ENCODE measurements at regions not wholly inside any gene's neighbourhood (a gene's known extent, or its start where the extent isn't known, plus 50 kb on each side); places are given as distances from the start of the nearest gene placed in this dataset.

DNA sequence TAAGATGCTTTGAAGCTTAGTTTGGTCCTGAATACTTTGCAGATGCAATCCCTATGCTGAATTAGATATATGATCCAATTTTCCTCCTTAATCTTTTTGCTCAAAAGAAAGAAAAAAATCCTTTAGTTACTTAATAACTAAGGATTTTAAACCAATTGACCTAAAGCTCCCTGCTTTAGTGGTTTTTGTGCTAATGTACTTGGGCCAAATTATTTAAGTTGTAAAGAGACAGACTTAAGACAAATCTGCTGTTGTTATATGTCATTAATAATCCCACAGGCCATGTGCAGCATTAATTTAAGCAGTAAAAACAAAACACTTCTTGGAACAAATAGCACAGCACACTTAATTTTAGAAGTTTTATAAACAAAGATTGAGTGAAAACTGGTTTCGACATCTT, 776.1 kb upstream of the SEMA6D start:
- H3K27me3 ChIP-seq, result no peaks in the 10 kb centered on the region
- no peaks in the 10 kb centered on the region for H3K9me3 ChIP-seq
- H3K36me3 ChIP-seq, result no peaks in the 10 kb centered on the region
- no peak for DNase-seq (ENCODE audit: low spot score in 2 of 2)
- H3K27ac ChIP-seq, result no peak overlapping the region
- intact Hi-C loops (cut with DNase I), result no loop called here
- H3K4me3 ChIP-seq, result no peak overlapping the region
- no peaks in the 10 kb centered on the region for H3K4me1 ChIP-seq
- TF ChIP-seq CTCF (IDR thresholded peaks at IDR 0.05), result no peak

DNA sequence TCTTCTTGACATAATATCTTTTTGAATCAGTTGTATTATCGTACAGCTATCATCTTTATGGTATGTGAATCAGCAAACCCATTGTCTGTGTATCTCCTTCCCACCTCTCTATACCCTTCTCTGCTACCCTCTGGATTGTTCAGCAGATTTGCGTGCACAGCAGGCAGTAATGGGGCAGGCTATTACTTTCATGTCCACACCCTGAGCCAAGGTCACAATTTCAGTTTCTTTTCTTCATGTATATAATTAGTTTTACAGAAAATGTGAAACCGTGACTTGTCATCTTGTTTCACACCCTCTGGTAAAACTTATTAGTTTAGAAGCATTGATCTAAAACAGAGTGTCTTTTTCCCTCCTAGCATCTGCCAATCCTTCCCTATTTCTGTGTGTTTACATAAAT, 770.4 kb upstream of the SEMA6D start:
- Histone ChIP-seq H3K27me3 (no peaks in the 10 kb centered on the region), H3K27ac (no peak overlapping the region), H3K4me3 (no peak overlapping the region), H3K36me3 (no peaks in the 10 kb centered on the region), H3K9me3 (no peaks in the 10 kb centered on the region), H3K4me1 (no peaks in the 10 kb centered on the region)
- no peak for DNase-seq (ENCODE audit: low spot score in 2 of 2)
- TF ChIP-seq CTCF (IDR thresholded peaks at IDR 0.05), result no peak
- intact Hi-C loops (cut with DNase I), result no loop called here

- Histone ChIP-seq H3K4me3 (no peak overlapping the region), H3K4me1 (no peaks in the 10 kb centered on the region), H3K27me3 (no peaks in the 10 kb centered on the region), H3K27ac (no peak overlapping the region), H3K36me3 (no peaks in the 10 kb centered on the region), H3K9me3 (no peaks in the 10 kb centered on the region)
- DNase-seq (ENCODE audit: low spot score in 2 of 2), result no peak
- intact Hi-C loops (cut with DNase I), result no loop called here
- TF ChIP-seq CTCF (IDR thresholded peaks at IDR 0.05), result no peak
Measured at GRCh38 chr15:46955576-46955975, 761.7 kb upstream of the SEMA6D start.

DNA sequence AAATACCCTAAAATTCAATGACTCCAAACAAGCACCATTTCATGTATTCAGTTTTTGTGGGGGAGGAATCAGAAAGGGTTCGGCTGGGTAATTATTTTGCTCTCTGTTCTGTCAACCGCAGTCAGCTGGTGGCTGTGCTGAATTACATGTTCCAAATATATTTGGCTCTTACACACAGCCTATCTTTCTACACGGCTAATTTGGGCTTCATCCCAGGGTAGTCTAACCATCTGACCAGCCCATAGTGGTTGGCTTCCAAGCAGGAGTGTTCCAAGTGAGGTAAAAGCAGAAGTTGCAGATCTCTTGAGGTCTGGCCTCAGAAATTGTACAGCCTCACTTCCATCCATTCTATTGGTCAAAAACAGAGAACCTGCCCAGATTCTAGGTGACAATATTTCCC, 760.8 kb upstream of the SEMA6D start:
- no peaks in the 10 kb centered on the region for H3K9me3 ChIP-seq
- H3K27me3 ChIP-seq, result no peaks in the 10 kb centered on the region
- H3K4me3 ChIP-seq, result no peak overlapping the region
- intact Hi-C loops (cut with DNase I), result no loop called here
- TF ChIP-seq CTCF (IDR thresholded peaks at IDR 0.05), result no peak
- no peak overlapping the region for H3K27ac ChIP-seq
- H3K36me3 ChIP-seq, result no peaks in the 10 kb centered on the region
- no peak for DNase-seq (ENCODE audit: low spot score in 2 of 2)
- no peaks in the 10 kb centered on the region for H3K4me1 ChIP-seq

DNA sequence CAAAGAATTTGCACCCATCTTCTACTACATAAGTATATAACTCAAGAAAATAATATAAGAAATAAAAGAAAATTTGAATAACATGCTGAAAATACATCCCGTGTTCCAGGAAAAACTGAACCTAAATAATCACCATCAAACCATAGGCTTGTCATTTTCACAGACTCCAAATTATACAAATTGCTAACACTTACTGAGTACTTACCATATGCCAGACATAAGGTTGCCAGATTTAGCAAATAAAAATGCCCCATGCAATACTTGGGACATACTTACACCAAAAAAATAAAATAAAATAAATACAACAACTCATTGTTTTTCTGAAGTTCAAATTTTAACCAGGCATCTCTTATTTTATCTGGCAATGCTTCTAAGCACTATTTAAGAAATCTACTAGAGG, 760.4 kb upstream of the SEMA6D start:
- no peak for DNase-seq (ENCODE audit: low spot score in 2 of 2)
- H3K4me3 ChIP-seq, result no peak overlapping the region
- H3K9me3 ChIP-seq, result no peaks in the 10 kb centered on the region
- H3K27me3 ChIP-seq, result no peaks in the 10 kb centered on the region
- H3K27ac ChIP-seq, result no peak overlapping the region
- intact Hi-C loops (cut with DNase I), result no loop called here
- TF ChIP-seq CTCF (IDR thresholded peaks at IDR 0.05), result no peak
- H3K36me3 ChIP-seq, result no peaks in the 10 kb centered on the region
- H3K4me1 ChIP-seq, result no peaks in the 10 kb centered on the region

- H3K4me3 ChIP-seq, result no peak overlapping the region
- peaks cover 0 to 7% of the 10 kb centered on the region in 2 donors for H3K9me3 ChIP-seq
- intact Hi-C loops (cut with DNase I), result no loop called here
- TF ChIP-seq CTCF (IDR thresholded peaks at IDR 0.05), result no peak
- no peaks in the 10 kb centered on the region for H3K27me3 ChIP-seq
- H3K27ac ChIP-seq, result no peak overlapping the region
- no peaks in the 10 kb centered on the region for H3K4me1 ChIP-seq
- no peak for DNase-seq (ENCODE audit: low spot score in 2 of 2)
- no peaks in the 10 kb centered on the region for H3K36me3 ChIP-seq
Measured at GRCh38 chr15:46960581-46960980, 756.7 kb upstream of the SEMA6D start.
